Stimulated activated CD4-positive, alpha-beta T cell treated with anti-CD3 and anti-CD28 coated beads, Interleukin-2, amount 100 ng/mL, for 4 hours (primary cell): ENCODE measurements at regions not wholly inside any gene's neighbourhood (a gene's known extent, or its start where the extent isn't known, plus 50 kb on each side); places are given as distances from the start of the nearest gene placed in this dataset.

ENCODE experiments used
- DNase-seq: peaks from one replicate; pipeline ENCODE4 v3.0.0-alpha.2; 2020; ENCODE audit warnings: low read depth

DNA sequence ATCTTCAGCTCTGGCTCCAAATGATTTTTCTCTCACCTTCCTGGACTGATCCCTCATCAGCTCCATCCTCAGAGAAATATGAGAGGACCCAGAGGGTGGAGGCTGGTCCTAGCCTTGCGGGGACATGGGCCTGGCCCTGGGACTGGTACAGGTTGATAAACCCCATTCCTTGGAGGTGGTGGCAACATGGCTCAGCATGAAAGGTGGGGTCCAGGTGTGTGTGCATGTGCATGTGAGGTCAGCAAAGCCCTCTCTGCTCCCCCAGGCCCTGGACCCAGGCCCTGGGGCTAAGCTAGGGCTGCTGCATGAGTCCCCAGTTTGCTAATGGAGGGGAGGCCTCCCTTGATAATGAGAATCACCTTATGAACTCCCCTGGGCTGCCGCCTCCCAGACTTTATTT is 363.1 kb downstream of the MATN1 start:
- DNase-seq: no peak

DNA sequence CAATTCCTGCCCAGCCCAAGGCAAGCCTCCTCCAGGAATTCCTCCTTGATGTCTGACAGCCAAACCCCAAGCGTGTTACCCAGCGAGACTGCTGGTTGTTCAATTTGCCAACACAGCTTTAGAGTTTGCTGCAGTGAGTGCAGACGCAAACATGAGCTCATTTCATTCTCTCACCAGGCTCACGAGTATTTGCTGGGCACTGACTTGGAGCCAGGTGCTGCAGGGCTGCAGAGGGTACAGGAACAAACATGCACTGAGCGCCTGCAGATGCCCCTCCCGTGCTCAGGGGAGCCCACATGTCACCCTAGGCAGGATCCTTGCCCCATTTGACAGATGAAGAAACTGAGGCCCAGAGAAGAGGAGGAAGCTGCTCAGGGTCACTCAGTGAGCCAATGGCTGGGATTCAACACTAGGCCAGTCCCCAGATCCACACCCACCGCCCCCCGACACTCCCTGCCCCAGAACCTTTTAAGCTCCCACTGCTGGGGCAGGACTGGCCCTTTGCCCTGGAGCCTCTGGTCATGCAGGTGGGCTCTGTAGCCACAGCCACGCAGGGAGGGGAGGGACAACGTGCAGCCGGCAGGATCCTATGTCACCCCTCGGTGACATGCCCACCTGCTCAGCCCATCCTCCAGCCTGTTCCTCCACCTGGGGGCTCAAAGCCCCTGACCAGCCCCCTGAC is 363.7 kb downstream of the MATN1 start:
- no peak for DNase-seq

DNA sequence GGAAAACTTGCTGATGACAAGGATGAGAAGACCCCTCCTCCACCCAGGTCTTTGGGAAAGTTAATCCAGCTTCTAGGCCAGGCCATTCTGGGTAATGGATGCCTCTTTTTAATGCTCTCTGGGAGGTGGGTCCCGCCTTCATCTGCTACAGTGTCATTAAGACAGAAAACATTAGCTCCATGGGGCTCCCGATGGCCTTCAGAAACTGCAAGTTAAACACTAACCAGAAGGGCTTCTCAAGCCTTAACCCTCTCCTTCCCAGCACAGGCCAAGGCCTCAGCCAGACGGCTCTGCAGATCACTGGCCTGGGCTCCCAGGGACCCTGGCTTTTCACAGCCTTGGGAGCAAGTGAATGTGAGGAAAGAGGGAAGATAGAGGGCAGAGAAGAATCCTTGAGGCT is 364.9 kb downstream of the MATN1 start:
- DNase-seq: no peak

DNA sequence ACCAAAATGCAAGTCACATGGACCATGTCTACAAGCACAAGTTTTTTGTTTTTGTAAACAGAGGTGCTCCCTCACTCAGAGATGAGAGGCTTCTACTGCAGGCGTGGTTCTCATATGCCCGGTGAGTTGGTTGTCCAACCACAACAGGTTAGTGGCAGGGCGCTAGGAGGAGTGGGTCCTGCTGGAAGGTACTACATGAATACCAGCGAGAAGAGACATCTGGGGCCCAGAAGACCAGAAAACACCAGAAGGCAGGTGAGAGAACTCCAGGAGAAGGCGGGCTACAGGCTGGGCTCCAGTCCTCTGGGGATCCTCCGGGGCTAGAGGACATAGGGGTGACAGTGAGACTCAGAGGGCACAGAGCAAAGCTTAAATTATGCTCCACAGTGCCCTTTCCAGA is 366.5 kb downstream of the MATN1 start:
- DNase-seq: no peak

DNA sequence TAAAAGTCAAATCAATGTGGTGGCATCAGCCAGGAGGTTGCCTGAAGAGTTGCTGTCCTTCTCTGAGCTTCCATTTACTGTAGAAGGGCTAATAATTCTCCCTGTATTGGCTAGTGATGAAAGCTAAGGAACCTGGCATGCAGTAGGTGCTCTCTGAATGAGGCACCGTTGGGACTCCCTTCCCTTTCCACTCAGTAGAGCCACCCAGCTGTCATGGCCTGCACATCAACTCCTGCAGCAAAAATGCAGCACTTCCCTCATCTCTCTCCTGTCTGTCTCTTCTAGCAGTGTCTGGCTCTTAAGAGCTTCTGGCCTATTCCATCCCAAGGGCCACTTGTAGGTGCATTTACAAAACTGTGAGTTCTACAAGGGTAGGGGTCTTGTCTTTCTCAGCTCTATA is 369.0 kb downstream of the MATN1 start:
- no peak for DNase-seq

DNA sequence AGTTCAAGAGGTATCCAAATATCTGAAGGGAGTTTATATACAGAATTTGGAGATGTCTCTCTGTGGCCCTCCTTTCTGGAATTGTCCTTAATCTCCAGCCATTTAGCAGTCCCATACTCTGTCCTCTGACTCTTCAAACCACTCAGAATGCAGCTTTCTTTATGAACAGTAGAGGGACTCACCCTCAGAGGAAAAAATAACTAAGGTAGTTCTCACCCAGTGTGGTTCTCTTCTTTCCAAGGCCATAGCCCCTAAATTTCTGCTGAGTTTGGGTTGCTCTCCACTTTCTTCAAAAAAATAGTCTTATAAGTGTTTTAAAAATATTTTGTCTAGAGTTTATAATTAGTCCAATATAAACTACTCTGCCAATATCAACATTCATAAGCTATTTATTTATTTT is 369.7 kb downstream of the MATN1 start:
- DNase-seq: no peak

DNA sequence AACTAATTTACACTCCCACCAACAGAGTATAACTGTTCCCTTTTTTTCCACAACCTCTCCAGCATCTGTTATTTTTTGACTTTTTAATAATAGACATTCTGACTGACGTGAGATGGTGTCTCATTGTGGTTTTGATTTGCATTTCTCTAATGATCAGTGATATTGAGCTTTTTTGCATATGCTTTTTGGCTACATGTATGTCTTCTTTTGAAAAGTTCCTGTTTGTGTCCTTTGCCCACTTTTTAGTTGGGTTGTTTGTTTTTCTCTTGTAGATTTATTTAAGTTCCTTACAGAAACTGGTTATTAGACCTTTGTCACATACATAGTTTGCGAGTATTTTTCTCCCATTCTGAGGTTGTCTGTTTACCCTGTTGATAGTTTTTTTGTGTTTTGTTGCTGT is 375.2 kb downstream of the MATN1 start:
- no peak for DNase-seq

DNA sequence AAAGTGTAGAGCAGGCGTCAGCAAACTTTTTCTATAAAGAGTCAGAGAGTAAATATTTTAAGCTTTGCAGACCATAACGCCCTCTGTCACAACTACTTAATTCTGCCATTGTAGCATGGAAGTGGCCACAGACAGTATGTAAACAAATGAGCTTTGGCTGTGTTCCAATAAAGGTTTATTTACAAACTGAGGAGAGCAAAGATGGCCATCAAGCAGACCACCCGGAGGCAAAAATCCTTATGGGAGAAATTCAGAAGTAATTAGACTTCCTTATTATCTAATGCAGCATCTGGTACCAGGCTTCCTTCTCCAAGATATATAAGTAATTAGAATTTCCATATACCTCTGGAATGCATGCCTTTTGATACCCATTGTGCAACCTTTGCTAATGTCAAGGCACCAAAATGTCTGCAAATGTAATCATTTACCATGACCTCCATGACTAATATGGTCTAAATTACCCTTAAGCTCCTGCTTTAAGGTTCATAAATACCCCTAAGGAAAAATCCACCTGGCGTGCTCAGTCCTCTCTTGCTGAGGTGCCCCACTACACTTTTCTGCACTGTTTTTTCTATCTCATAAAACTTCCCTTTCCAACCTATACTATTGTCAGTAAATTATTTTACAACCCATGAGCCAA is 377.8 kb downstream of the MATN1 start:
- no peak for DNase-seq

DNA sequence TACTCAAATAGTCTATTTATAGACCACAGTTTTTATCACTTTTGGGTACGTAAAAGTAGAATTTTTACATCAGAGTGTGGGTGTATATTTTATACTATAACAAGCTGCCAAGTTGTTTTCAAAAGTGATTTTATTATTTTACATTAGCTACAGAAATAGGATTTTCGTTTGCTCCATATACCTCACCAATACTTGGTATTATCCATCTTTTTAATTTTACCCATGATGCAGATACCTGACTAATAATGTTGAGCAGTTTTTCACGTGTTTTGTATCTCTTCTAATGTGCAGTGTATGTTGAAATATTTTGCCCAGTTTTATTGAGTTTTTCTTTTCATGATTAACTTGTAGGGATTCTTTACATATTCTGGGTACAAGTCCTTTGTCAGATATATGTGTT is 379.8 kb downstream of the MATN1 start:
- no peak for DNase-seq

DNA sequence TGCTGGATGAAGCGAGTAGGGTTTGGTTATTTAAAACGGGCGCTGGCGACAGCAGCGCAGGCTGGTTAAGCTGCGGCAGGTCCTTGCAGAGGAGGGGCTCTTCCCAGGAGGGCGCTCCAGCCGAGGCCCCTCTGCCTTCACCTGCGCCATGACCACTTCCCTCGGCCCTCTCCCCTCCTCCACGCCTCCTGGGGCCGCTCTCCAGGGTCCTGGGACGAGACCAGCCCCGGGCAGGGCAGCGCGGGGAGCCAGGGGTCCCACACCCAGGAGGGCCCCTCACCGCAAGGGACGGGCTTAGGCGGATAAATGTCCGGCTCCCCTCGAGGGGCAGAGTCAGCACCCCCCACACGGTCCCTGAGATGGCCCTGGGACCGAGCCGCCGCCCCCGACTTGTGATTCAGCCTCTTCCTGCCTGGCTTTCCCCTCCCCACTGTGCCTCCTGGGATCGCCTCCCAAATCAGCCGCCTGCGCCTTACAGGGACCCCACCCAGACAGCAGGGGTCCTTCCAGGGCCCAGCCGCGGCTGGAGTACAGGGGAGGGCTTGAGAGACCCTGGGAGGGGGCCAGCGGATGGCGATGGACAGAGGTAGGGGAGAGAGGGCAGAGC is 380.7 kb downstream of the MATN1 start:
- no peak for DNase-seq

DNA sequence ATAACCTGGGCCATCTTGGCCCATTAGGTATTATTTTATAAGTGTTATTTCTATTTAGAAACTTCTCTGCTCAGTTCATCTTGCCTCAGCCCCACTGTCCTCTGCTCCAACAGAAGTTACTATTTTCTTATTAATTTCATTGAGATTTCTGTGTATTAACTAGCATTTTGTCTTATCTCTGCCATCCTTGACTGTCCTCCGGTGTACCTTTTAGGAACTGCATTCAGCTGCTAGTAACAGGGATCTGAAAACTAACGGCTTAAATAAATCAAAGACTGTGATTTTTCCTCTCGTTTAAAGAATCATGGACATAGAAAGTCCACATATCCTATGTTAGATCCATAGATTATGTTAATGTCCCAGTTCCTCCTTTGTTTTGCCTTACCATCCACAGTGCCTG is 382.5 kb downstream of the MATN1 start:
- DNase-seq: no peak

DNA sequence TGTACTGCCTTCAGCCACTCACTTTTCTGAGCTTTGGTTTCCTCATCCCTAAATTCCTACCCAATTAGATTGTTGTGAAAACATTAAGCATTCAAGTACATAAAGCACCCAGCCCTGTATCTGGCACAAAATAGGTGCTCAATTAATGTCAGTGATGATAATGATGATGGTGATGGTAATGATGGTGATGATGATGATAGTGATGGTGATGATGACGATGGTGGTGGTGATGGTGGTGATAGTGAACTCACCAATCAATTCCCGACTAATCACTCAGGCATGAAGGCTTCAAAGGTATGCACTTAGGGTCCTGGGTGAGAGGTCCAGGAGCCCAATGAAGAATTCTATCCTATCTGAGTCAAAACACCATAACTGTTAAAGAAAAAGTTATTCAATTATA is 383.5 kb downstream of the MATN1 start:
- DNase-seq: no peak

DNA sequence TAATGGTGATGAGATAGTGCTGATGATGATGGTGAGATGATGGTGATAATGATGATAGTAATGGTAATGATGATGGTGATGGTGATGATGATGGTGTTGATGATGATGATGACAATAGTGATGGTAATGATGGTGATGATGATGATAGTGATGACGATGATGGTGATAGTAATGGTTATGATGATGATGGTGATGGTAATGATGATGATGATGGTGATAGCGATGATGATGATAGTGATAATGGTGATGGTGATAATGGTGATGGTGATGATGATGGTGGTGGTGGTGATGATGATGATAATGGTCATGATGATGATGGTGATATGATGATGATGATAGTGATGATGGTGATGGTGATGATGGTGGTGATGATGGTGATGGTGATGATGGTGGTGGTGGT is 384.6 kb downstream of the MATN1 start:
- no peak for DNase-seq

DNA sequence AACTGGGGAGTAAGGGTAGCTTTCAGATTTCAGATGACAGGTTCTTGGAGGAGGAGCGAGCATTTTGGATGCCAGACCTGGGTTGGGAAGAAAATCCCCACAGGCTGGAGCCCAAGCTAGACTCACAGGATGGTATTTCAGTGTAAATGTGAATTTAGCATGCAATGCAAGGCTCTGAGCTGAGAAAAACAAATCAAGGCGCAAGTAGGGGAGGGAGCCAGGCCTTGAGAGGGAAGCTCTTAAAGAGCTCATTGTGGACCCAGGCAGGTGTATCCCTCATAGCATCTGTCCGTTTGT is 386.1 kb downstream of the MATN1 start:
- DNase-seq: no peak

DNA sequence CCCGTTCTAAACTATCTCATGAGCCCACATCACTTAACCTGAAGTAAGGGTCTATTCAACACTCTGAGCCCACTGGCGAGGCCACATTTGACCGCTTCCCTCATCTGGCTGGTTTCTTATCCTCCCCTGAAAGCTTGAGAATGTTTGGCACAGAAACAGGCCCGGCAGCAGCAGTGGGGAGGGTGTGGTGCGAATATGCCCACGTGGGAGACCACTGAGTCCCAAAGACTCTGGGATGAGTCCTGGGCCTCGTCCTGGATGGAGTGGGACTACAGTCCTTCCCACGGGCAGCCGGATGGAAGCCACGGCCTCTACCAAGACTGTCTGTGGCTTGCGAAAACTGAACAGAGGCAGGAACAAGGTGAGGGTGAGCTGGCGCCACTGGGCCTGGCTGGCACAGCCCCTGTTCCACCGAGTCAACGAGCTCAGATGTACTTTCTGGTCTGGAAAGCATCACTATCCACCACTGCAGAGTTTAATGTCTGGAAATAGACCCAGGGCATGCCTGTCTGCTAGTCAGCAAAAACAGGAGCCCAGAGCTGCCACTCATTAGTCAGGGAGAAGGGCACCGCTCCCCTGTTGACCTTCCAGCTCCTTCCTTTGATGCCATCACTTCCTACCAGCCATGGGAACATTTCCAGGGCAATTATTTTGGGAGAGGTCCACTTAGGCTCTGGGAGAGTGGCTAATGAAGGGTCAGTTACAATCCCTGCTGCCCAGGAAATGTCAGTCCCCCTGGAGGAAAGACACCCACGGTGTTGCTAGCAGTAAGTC is 386.6 kb downstream of the MATN1 start:
- no peak for DNase-seq

DNA sequence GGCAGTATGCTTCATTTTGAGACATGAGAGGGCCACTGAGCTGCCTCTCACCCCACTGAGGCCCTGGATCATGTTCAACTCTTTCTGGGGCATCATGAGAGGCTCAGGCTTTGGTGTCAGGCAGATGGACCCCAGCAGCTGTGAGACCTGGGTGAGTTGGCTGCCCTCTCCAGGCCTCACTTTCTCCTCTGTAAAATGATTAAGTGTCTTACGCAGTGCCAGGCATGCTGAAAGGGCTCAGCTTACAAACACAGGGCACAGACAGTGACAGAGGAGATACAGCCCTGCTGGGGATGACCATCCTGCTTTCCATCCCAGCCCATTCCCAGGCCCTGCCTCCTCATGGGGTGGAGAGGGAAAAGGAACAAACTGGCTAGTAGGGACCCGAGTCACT is 387.4 kb downstream of the MATN1 start:
- no peak for DNase-seq

DNA sequence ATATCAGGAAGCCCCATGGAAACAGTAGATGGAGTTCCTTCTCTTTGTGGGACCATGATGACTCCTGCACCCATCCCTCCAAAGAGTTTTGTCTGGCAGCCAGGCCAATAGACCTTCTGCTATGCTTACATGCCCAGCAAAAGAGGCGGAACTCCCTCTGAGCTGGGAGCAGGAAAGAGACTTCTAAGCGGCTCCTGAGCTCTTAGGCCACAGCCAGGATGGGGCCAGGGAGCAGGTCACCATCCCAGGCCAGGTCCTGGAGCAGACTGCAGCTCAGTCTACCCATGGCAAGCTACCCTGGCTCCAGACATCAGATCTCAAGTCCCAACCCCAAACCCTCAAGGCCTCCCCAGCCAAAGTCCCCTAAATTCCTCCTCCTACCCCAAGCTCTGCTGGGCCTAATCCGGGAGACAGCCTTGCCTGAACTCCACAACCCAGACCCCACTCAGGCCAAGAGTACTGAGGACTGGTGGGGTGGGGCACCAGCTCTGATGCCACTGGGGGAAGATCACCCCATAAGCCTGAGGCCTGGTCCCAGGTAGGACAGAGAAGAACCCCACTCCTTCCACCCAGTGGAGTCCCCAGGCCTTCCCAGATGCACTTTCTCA is 387.9 kb downstream of the MATN1 start:
- no peak for DNase-seq

DNA sequence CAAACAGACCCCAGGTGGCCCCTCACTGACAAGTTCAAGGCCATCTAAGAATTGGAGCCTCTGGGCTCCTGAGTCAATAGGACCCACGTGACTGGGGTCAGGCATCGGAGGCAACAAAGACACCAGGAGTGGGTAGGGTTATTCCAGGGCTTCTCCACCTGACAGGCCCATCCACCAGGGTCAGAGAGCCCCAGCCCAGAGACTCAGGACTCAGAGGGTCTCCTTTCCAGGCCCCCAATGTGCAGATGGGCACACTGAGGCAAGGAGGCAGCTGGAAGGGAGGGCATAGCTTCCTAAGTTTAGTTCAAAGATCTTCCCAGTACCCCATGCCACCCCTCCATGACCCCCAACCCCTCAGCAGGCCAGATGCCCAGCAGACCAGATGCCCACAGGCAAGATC is 388.6 kb downstream of the MATN1 start:
- no peak for DNase-seq

DNA sequence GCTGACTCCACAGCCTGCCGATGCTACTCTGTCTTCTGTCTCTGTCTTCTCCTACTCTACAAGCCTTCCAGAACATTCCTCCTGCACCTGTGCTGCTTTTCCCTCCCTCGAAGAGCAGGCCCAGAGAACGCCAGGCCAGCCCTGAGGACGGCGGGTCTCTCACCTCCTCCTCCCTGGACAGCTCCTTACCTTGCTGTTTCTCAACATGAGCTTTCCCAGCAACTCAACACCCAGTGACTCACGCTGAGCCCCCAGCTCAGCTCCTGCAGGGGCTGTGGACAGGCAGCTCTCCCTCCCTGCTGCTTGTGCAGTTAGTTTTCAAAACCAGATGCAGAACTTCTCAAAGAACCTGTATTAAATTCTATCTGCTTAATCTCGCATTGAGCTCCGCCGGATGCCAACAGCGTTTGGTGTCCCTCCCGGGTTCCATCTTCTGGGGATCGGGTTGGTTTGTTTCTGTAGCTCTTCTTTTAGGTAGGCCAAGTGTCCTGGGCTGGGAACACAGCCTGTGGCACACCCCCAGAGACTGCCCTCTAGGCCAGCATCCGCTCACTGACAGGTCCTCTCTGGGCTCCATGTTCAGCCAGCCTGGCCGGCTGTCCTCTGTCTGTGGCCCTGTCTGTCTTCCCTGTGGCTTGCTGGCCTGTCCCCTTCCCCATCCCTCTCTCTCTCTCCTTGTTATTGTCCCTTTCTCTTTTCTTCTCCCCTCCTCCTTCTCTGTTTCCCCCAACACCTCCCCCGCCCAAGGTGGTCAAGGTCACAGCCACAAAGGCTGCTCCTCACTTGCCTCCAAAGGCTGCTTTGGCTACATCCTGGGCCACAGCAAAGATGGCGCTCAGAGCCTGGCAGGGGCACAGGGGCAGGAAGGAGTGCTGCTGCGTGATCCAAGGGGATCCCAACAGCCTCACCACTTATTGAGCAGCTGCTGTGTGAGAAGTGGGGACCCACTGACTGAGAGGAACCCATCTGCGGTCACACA is 391.0 kb downstream of the MATN1 start:
- no peak for DNase-seq

DNA sequence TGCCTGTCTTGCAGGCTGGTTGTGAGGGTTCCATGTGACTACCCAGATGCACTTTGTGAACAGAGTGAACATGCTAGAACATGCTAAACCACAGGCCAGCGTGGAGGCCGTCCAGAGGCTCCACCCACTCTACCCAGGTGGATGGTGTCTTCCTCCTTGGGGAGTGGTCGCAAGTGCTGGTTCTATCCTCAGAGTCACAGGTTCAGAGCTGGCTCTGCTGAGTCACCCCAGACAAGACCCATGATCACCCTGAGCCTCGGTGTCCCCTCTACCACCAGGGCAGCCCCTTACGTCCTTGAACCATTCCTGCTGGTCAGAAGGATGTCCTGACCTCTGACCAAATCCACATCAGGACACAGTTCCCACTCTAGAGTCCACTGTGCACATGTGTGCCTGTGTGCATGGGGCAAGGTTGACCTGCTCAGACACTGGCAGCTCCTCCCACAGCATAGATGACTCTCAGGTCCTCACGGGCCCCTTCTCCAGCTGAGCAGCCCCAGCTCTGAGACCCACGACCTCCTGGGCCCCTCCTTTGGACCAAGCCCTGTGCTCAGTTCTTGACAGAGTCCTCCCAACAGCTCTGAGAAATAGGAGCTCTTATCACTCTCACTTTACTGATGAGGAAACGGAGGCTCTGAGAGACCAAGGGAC is 391.8 kb downstream of the MATN1 start:
- no peak for DNase-seq

DNA sequence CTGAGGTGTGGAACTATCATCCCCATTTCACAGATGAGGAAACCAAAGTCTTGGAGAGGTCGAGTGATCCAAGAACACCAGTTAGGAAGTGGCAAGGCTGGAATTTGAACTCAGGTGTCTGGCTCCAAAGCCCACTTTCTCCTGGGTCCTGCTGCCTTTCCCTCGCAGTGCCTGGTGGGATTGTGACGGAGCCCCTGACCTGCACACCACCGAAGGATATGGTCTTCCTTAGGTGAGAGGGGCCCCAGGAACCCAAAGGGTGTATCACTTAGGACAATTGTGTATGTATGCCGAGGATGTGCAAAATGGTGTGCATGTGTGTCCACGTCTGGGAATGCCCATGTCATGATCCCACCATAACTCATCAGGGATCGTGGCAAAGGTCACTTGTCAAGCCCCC is 392.7 kb downstream of the MATN1 start:
- DNase-seq: no peak
